DOHH2 (cell line): ENCODE measurements at regions not wholly inside any gene's neighbourhood (a gene's known extent, or its start where the extent isn't known, plus 50 kb on each side); places are given as distances from the start of the nearest gene placed in this dataset.

Experiments used
- H3F3A ChIP-seq: fragments of 200-600 bp; sonication (generic), shearing (Covaris generic); 2 replicates; pipeline ENCODE4 v1.6.0; 2016; ENCODE audit warnings: antibody characterized with exemption, mild to moderate bottlenecking; ENCODE audit not compliant: control insufficient read depth, insufficient read depth
- H3K27ac ChIP-seq: fragments of 200-600 bp; sonication (generic); 2 replicates; pipeline ENCODE4 v1.5.1; 2014; ENCODE audit warnings: low read depth, mild to moderate bottlenecking, low read length, moderate library complexity
- H3K27me3 ChIP-seq: fragments of 200-600 bp; sonication (generic); 2 replicates; pipeline ENCODE4 v1.6.1; 2014; ENCODE audit warnings: mild to moderate bottlenecking, low read length, mixed read lengths; ENCODE audit not compliant: control insufficient read depth
- H3K36me3 ChIP-seq: fragments of 200-600 bp; sonication (generic); 2 replicates; pipeline ENCODE4 v1.6.1; 2014; ENCODE audit warnings: mild to moderate bottlenecking, low read length, moderate library complexity, mixed read lengths; ENCODE audit not compliant: control insufficient read depth
- H3K4me1 ChIP-seq: fragments of 200-600 bp; sonication (generic); 2 replicates; pipeline ENCODE4 v1.6.1; 2014; ENCODE audit warnings: mild to moderate bottlenecking, low read length, mixed read lengths; ENCODE audit not compliant: control insufficient read depth
- H3K4me2 ChIP-seq: fragments of 200-600 bp; sonication (generic); 2 replicates; pipeline ENCODE4 v1.6.0; 2014; ENCODE audit warnings: mild to moderate bottlenecking, low read length, moderate library complexity
- H3K4me3 ChIP-seq: fragments of 200-600 bp; sonication (generic); 2 replicates; pipeline ENCODE4 v1.5.1; 2014; ENCODE audit warnings: mild to moderate bottlenecking, low read length, mixed read lengths
- H3K79me2 ChIP-seq: fragments of 200-600 bp; sonication (generic); 2 replicates; pipeline ENCODE4 v1.6.1; 2014; ENCODE audit warnings: mild to moderate bottlenecking, low read length, mixed read lengths; ENCODE audit not compliant: control insufficient read depth
- H3K9me2 ChIP-seq: fragments of 200-600 bp; sonication (generic); replicated peaks from 2 replicates; pipeline ENCODE4 v1.6.1; 2014; ENCODE audit warnings: mild to moderate bottlenecking, low read length, mixed read lengths; ENCODE audit not compliant: control insufficient read depth
- H3K9me3 ChIP-seq: fragments of 200-600 bp; sonication (generic); 2 replicates; pipeline ENCODE4 v1.6.1; 2014; ENCODE audit warnings: antibody characterized with exemption, low read length, mixed read lengths; ENCODE audit not compliant: control insufficient read depth, insufficient read depth
- H4K20me1 ChIP-seq: fragments of 200-600 bp; sonication (generic); 2 replicates; pipeline ENCODE4 v1.6.0; 2014; ENCODE audit warnings: low read depth, mild to moderate bottlenecking, antibody characterized with exemption, low read length, moderate library complexity; ENCODE audit not compliant: control insufficient read depth, insufficient read depth
- CTCF ChIP-seq: fragments of 200-600 bp; sonication (generic); IDR thresholded peaks from one replicate; pipeline ENCODE4 v1.5.1; 2014; ENCODE audit warnings: antibody characterized with exemption, mild to moderate bottlenecking, low read depth, low read length; ENCODE audit not compliant: poor library complexity, severe bottlenecking
- EZH2phosphoT487 ChIP-seq: fragments of 200-600 bp; sonication (generic); IDR thresholded peaks from 2 replicates; pipeline ENCODE4 v1.6.1; 2017; ENCODE audit warnings: borderline replicate concordance, mild to moderate bottlenecking, antibody characterized with exemption, low read length, moderate library complexity, mixed read lengths

DNA sequence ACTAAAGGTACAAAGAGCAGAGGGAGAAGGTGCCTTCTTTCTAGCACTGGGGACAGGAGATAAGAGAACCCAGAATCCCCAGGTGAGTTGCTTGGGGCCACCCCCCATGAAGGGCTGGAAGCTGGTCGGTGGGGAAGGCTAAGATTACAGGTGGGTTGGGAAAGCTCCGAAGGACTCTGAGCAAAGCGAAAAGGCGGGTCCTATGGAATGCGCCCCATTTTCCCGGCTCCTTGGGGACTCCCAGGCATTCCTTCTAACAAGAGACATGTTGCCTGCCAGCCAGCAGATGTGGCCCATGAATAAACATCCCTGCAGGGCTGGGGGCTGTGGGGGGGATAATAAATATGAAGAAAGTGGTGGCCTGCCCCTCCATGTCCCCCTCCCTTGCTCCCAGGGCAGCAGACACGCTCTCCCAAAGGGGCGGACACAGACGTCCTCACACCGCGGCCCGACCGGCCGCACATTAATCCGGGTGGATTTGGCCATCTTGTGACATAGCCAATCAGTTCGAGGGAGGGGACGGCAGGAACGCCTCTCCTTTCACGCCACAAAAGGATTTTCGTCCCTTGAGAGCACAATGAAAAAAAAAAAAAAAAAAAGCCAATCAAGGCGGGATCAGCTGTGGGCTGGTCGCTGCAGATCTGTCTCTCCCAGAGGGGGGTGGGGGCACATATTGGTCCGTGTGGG, 98.5 kb downstream of the SOX9 start:
- H3K9me2 ChIP-seq = no peaks in the 10 kb centered on the region
- TF ChIP-seq CTCF (no peak), EZH2phosphoT487 (no peak)
- no peaks in the 10 kb centered on the region for H3K79me2 ChIP-seq
- no peaks in the 10 kb centered on the region for H3K36me3 ChIP-seq
- H3K4me2 ChIP-seq = no peak overlapping the region
- H3K27me3 ChIP-seq = no peaks in the 10 kb centered on the region
- no peaks in the 10 kb centered on the region for H3K9me3 ChIP-seq
- no peaks in the 10 kb centered on the region for H3K4me1 ChIP-seq
- H4K20me1 ChIP-seq = no peaks in the 10 kb centered on the region
- H3K4me3 ChIP-seq = no peak overlapping the region
- no peaks in the 10 kb centered on the region for H3F3A ChIP-seq
- no peak overlapping the region for H3K27ac ChIP-seq

GRCh38 chr17:72219824-72220493, 99.1 kb downstream of the SOX9 start:
- Histone ChIP-seq H3K4me3 (no peak overlapping the region), H3K27me3 (no peaks in the 10 kb centered on the region)

GRCh38 chr17:72222661-72223380, 102.0 kb downstream of the SOX9 start:
- Histone ChIP-seq H3K79me2 (no peaks in the 10 kb centered on the region), H4K20me1 (no peaks in the 10 kb centered on the region), H3K36me3 (no peaks in the 10 kb centered on the region), H3F3A (no peaks in the 10 kb centered on the region), H3K9me3 (no peaks in the 10 kb centered on the region), H3K4me3 (no peak overlapping the region), H3K4me2 (no peak overlapping the region), H3K27me3 (no peaks in the 10 kb centered on the region), H3K27ac (no peak overlapping the region), H3K4me1 (no peaks in the 10 kb centered on the region), H3K9me2 (no peaks in the 10 kb centered on the region)
- TF ChIP-seq CTCF (no peak), EZH2phosphoT487 (no peak)

More at GRCh38 chr17:72219824-72220493, 99.1 kb downstream of the SOX9 start:
- no peaks in the 10 kb centered on the region for H3F3A ChIP-seq
- no peaks in the 10 kb centered on the region for H3K9me2 ChIP-seq
- H4K20me1 ChIP-seq = no peaks in the 10 kb centered on the region
- H3K4me2 ChIP-seq = no peak overlapping the region
- H3K27ac ChIP-seq = no peak overlapping the region
- TF ChIP-seq EZH2phosphoT487 (no peak), CTCF (no peak)
- H3K4me1 ChIP-seq = no peaks in the 10 kb centered on the region
- no peaks in the 10 kb centered on the region for H3K79me2 ChIP-seq
- H3K9me3 ChIP-seq = no peaks in the 10 kb centered on the region
- no peaks in the 10 kb centered on the region for H3K36me3 ChIP-seq
